Stimulated activated CD8-positive, alpha-beta memory T cell treated with anti-CD3 and anti-CD28 coated beads, Interleukin-7, amount 100 ng/mL, for 24 hours (primary cell): ENCODE measurements at regions not wholly inside any gene's neighbourhood (a gene's known extent, or its start where the extent isn't known, plus 50 kb on each side); places are given as distances from the start of the nearest gene placed in this dataset.

Experiments used
- DNase-seq: peaks from one replicate; pipeline ENCODE4 v3.0.0-alpha.2; 2020; ENCODE audit warnings: low read depth

DNA sequence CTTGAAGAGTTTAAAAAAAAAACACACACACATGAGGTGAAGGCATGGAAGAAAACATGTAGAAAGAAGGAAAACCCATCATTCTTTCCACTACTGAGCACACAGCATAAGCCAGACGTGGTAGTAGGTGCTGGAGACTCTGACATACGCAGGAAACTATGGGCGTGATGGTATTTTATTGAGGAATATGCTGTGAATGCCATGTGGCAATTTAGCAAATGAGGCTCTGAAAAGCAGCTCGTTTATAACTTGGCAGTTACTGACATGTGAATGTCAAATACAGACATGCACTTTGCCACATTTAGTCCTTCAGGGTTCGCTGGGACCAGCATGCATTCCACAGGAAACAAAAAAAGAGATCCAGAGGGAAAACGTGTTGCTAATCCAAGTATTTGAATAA, 74.3 kb upstream of the IFNAR2 start:
- no peak for DNase-seq

DNA sequence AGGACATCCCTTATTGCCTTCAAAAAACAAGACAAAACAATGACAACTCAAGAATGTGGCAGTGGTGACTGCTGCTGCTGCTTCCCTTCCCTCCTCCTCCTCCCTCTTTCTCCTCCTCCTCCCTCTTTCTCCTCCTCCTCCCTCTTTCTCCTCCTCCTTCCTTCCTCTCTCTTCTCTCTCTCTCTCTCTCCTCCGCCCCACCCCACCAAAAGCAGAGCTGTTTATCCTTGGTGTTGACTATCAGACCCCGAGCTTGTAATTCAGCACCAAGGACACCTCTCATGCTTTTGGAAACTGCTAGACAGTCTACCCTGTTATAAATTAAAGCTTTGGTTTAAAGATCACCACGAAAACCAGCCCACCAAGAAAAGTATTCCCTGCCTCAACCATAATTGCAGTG, 72.4 kb upstream of the IFNAR2 start:
- DNase-seq: no peak

DNA sequence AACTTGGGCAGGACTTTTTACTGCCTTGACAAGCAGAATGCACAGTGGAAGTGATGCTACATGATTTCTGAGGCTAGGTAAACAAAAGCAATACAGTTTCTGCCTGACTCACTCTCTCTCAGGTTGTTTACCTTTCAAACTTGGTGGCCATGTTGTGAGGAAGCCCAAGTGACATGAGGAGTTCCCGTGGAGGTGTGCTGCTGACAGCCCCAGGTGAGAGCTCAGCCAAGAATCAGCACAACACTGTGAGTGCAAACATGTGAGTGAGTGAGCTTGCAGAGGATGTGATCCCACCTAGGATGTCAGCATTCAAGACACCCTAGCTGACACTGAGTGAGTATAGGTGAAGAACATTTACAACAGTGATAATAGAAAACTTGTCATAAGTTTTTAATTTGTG, 71.1 kb upstream of the IFNAR2 start:
- no peak for DNase-seq

DNA sequence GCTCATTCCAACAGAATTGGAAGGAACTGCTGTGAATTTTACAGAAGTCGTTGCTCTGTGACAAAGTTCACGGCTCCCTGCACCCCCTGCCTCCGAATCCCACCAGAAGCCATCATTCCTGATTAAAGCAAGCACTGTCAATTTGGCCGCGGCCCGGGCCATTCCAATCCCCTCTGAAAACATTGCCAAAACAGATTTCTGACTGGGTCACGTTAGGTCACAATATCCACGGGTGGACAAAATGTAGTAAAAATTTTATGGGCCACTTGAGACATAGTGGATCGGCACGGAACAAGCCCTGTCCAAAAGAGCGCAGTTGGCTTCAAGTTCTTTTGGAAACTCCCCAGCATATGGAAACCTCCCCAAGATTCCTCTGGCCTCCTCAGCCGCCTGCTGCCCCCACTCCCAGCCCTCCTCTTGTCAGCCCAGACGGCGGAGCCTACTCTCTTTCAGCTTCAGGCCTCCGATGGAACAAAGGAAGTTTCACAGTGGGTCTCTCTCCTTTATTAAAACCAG, 67.2 kb upstream of the IFNAR2 start:
- no peak for DNase-seq

DNA sequence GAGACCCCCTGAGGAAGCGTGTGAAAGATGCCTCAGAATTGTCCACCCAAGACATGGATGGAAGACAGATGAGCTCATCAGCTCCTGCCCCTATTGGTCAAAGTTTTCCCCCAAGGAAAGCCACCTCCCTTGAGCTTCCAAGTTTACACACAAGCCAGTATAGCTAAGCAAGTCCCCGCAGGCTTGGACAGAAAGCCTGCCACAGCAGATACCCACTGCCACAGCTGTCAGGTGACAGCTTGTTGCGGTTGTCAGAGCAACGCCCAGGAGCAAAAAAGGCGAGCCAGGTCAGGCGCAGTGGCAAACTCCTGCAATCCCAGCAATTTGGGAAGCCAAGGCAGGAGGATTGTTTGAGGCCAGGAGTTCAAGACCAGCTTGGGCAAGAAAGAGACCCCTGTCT, 60.9 kb upstream of the IFNAR2 start:
- DNase-seq: no peak

DNA sequence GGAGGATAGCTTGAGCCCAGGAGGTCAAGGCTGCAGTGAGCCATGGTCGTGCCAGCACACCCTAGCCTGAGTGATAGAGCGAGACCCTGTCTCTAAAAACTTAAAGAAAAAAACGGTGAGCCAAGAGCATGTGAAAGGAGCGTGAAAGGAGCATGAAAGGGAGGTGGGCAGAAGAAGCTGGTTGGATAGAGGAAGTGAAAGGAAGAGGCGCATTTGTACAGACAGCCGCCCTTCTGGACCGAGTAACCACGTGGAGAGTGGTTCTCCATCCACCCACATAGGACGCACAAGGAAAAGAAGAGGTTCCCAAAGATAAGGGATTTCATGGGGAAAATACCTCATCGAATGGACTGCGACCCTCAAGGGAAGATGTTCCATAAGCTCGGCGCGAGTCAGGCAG, 60.4 kb upstream of the IFNAR2 start:
- DNase-seq: no peak

DNA sequence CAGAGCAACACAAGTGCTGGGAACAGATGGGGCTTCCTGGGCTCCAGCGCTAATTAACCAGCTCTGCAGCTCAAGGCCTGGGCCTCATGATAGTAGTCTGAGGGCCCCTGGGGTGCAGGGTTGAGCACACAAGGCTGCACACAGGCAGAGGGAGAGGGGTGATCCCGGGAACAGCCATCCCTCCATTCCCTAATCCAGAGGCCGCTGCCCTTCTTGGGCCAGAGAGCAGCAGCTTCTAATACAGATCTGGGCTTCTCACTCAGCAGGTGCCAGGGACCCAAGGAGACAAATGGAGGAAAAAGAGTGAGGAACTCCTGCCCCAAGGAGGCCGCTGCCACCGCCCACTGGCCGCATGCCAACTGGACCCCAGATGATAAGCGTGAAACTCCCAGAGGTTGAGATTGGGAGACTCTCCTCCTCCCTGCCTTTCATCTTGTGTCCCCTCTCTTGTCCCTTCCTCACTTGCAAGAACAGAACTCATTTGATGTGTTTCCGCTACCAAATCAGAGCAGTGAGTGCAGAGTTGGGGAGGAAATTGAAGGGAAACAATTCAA, 58.0 kb upstream of the IFNAR2 start:
- no peak for DNase-seq

DNA sequence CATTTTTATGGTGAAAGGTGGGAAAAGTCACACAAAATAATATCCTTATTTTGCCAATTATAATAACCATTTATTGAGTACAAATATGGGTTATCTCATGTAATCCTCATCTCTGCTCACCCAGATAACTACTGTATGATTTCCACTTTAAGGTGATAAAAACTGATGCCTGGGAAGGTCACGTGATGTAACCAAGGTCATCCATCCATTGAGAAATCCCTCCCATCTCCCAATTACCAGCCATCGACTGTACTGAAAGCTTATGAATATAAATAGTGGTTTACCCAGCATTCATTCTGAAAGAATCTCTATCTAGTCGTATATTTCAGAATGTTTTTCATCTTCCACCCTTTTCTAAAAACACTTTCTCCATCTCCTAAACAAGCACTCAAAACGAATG, 55.0 kb upstream of the IFNAR2 start:
- DNase-seq: no peak
